Heart left ventricle (tissue), 13 donors: ENCODE measurements at regions not wholly inside any gene's neighbourhood (a gene's known extent, or its start where the extent isn't known, plus 50 kb on each side); places are given as distances from the start of the nearest gene placed in this dataset.

Experiments used
- POLR2A ChIP-seq, 2 donors: fragments of 450-650 bp; IDR thresholded peaks; one replicate each; pipeline ENCODE4 v1.6.1; 2017; ENCODE audit warnings: antibody characterized with exemption in 2 of 2, mild to moderate bottlenecking in 2 of 2, moderate library complexity in 2 of 2
- TF ChIP-seq, protein P1 (sequence below), 12 donors: fragments of 200-600 bp; sonication (generic) in 4 of 12; IDR thresholded peaks; one replicate each; pipeline versions ENCODE4 v1.5.0 to v1.8.0; 2018 to 2022; ENCODE audit warnings: antibody characterized with exemption in 12 of 12, mild to moderate bottlenecking in 5 of 12
- donor health status: ischemic (EF 13 %, LVEDD 7.1; RV severe dilation, severe dysfunction).
- donor health status: DM: no; HTN: yes; CAD: no.
- donor health status: DM: no; HTN: no; CAD: no.
- donor health status: ischemic (EF 25% LVEDD 6.9; RV normal size, moderate dysfunction).
- donor health status: ischemic (EF 25% LVEDD 5.7; RV mildly dilated, moderate dysfunction).
- donor health status: ischemic (EF 35%, LVEDD 5.7; RV mildly dilated, moderate dysfunction).
- donor health status: nonischemic (EF 11% LVEDD 7.7; RV severe dilation, severe dysfunction).
- donor health status: DM: yes; HTN: yes; CAD: no.
- donor health status: PGD.
- donor health status: ischemic (EF 29% LVEDD 5.4; RV normal size, mild dysfunction).
- donor health status: nonischemic (EF 23%, LVEDD 6.1; RV moderate dilation, normal function).

DNA sequence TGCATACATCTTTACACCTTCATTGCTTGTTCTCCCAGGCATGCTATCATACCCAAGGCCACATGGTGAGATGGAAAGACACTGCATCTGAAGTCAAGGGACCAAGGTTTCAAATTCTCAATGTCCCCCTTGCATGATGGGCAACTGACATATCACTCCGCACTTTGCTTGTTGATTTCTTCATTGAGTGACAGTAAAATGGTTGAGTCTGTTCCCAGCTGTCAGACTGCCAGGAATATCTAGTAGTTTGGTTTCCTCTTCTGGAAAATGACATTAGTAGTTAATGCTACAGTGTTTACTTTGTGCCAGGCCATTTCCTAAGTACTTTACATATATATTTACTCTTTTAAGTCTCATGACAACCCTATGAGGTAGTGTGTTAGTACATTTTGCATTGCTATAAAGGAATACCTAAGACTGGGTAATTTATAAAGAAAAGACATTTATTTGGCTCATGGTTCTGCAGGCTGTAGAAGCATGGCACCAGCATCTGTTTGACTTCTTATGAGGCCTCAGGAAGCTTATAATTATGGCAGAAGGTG is 114.4 kb downstream of the PCSK1 start:
- TF ChIP-seq, protein P1, sequence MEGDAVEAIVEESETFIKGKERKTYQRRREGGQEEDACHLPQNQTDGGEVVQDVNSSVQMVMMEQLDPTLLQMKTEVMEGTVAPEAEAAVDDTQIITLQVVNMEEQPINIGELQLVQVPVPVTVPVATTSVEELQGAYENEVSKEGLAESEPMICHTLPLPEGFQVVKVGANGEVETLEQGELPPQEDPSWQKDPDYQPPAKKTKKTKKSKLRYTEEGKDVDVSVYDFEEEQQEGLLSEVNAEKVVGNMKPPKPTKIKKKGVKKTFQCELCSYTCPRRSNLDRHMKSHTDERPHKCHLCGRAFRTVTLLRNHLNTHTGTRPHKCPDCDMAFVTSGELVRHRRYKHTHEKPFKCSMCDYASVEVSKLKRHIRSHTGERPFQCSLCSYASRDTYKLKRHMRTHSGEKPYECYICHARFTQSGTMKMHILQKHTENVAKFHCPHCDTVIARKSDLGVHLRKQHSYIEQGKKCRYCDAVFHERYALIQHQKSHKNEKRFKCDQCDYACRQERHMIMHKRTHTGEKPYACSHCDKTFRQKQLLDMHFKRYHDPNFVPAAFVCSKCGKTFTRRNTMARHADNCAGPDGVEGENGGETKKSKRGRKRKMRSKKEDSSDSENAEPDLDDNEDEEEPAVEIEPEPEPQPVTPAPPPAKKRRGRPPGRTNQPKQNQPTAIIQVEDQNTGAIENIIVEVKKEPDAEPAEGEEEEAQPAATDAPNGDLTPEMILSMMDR (IDR thresholded peaks at IDR 0.05) = no peak
- TF ChIP-seq POLR2A (IDR thresholded peaks at IDR 0.05) = no peak
